Right lobe of liver (tissue), 6 donors: ENCODE measurements at regions not wholly inside any gene's neighbourhood (a gene's known extent, or its start where the extent isn't known, plus 50 kb on each side); places are given as distances from the start of the nearest gene placed in this dataset.

ENCODE experiments used
- ATAC-seq, 4 donors: fragments of 200-7000 bp; cut with Tn5 transposase; one replicate each; pipeline ENCODE4 v1.9.1; 2020; ENCODE audit warnings: mild to moderate bottlenecking in 4 of 4, moderate library complexity in 4 of 4
- DNase-seq, 3 donors: peaks; one replicate each; pipeline ENCODE4 v3.0.0-alpha.2; 2020
- H3K27ac ChIP-seq, 3 donors: fragments of 200-600 bp; one replicate each; pipeline ENCODE4 v1.8.0; 2022
- H3K27me3 ChIP-seq, 2 donors: fragments of 200-600 bp; one replicate each; pipeline ENCODE4 v1.8.0; 2022
- H3K36me3 ChIP-seq, 4 donors: fragments of 200-600 bp; sonication (generic) in 1 of 4; one replicate each; pipeline versions ENCODE4 v1.5.1 to v1.8.0; 2017 to 2022; ENCODE audit warnings: control low read depth in 1 of 4
- H3K4me1 ChIP-seq, 4 donors: fragments of 200-600 bp; sonication (generic) in 1 of 4; one replicate each; pipeline versions ENCODE4 v1.5.1 to v1.8.0; 2017 to 2022; ENCODE audit warnings: control low read depth in 1 of 4
- H3K4me3 ChIP-seq, 3 donors: fragments of 200-600 bp; one replicate each; pipeline ENCODE4 v1.8.0; 2022
- H3K9me3 ChIP-seq, 4 donors: fragments of 200-600 bp; sonication (generic) in 1 of 4; one replicate each; pipeline versions ENCODE4 v1.5.1 to v1.8.0; 2017 to 2022; ENCODE audit warnings: control low read depth in 1 of 4
- POLR2A ChIP-seq: fragments of 450-650 bp; IDR thresholded peaks from one replicate; pipeline ENCODE4 v1.6.1; 2017; ENCODE audit warnings: antibody characterized with exemption, mild to moderate bottlenecking
- WGBS: methylation state at CpG from one replicate; pipeline ENCODE4 v1.1.6; 2018; ENCODE audit warnings: low coverage, low lambda C conversion rate; ENCODE audit not compliant: insufficient coverage; ENCODE audit errors: missing lambda C conversion rate; 5-methylcytosine and 5-hydroxymethylcytosine counted together
- intact Hi-C, 2 donors: fragments of 100-400 bp; cut with DNase I; formaldehyde crosslinking; loops; one replicate each; pipeline versions ENCODE4 v1.11.2 to v1.14.1; 2022
- TF ChIP-seq, protein P1 (sequence below), 4 donors: fragments of 200-600 bp in 3 of 4; fragments of 450-650 bp in 1 of 4; IDR thresholded peaks; one replicate each; pipeline versions ENCODE4 v1.5.1 to v1.8.0; 2016 to 2022; ENCODE audit warnings: antibody characterized with exemption in 4 of 4, mild to moderate bottlenecking in 2 of 4
- donor health status: DM: no; HTN: yes; CAD: no.
- donor health status: DM: no; HTN: no; CAD: no.
- donor health status: DM: no; HTN: no; CAD: no.
- donor health status: DM: no; HTN: yes; CAD: no.
- donor health status: DM: no; HTN: yes; CAD: no.

DNA sequence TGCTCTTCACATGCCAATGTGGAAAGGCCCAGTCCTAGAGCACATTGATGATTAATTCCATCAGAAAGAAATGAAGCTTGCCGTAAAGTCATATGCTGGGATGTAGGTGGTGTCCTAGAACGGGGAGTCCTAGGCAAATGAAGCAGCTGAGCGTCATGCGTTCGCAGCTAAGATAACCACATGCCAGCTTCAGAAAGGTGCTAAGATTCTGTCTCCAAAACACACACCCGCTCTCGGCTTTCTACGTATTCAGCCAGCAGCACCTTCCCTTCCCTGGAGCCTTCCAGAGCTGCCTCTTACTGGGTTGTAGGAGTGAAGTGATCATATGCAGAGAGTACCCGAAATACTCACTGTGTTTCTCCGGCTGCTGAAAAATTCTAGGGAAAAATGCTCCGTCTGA is 421.6 kb upstream of the ID2 start:
- intact Hi-C loops, result no loop called here

DNA sequence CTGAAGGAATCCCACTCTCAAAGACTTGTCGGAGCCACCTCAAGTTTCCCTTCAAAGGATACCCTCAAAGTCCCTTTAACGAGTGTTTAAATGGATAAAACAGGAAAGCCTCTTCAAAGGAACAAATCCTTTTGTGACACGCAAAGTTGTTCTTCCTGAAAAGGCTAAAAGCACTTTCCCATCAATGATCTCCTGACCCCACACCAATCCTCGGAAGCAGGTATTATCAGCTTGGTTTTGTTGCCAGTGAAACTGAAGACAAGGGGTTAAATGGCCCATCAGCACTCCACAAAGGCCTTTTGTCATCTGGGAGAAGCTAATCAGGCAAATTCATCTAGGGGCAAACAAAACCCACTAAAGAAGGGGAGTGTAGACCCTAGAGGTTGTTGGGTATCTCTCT is 418.0 kb upstream of the ID2 start:
- TF ChIP-seq, protein P1, sequence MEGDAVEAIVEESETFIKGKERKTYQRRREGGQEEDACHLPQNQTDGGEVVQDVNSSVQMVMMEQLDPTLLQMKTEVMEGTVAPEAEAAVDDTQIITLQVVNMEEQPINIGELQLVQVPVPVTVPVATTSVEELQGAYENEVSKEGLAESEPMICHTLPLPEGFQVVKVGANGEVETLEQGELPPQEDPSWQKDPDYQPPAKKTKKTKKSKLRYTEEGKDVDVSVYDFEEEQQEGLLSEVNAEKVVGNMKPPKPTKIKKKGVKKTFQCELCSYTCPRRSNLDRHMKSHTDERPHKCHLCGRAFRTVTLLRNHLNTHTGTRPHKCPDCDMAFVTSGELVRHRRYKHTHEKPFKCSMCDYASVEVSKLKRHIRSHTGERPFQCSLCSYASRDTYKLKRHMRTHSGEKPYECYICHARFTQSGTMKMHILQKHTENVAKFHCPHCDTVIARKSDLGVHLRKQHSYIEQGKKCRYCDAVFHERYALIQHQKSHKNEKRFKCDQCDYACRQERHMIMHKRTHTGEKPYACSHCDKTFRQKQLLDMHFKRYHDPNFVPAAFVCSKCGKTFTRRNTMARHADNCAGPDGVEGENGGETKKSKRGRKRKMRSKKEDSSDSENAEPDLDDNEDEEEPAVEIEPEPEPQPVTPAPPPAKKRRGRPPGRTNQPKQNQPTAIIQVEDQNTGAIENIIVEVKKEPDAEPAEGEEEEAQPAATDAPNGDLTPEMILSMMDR (IDR thresholded peaks at IDR 0.05), result no peak
- no peak for TF ChIP-seq POLR2A

More for the DNA sequence above, 421.6 kb upstream of the ID2 start:
- no peaks in the 10 kb centered on the region for H3K27me3 ChIP-seq
- no peak for TF ChIP-seq POLR2A
- TF ChIP-seq, protein P1 (IDR thresholded peaks at IDR 0.05), result no peak
- ATAC-seq, result no peak
- no peak overlapping the region for H3K4me3 ChIP-seq
- 74% methylated on average over 8 of the region's 11 CpGs for WGBS
- no peaks in the 10 kb centered on the region for H3K9me3 ChIP-seq
- no peak for DNase-seq
- H3K27ac ChIP-seq, result no peak overlapping the region
- H3K36me3 ChIP-seq, result no peaks in the 10 kb centered on the region
- peaks cover 0 to 3% (median 0%) of the 10 kb centered on the region in 4 donors for H3K4me1 ChIP-seq

DNA sequence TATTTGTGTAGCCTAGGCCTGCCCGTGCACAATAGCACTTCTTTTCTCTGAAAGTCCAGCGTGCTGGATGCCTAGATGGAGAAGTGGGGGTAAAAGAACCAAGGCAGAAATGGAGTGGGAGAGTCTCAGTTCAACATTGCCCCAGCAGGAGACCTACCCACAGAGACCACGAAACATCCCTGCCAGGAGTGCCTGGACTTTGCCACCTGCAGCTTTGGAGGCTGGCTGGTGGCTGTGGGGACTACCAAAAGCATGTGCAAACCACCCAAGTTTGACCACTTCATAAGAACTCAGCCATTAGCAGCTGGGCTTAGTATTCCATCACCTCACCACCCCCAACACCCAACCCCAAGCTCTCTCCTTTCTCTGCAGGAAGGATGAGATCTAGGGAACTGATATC is 416.9 kb upstream of the ID2 start:
- Histone ChIP-seq H3K9me3 (no peaks in the 10 kb centered on the region), H3K36me3 (no peaks in the 10 kb centered on the region), H3K27me3 (no peaks in the 10 kb centered on the region), H3K4me3 (no peak overlapping the region), H3K27ac (no peak overlapping the region), H3K4me1 (peaks cover 0 to 3% (median 0%) of the 10 kb centered on the region in 4 donors)
- 76% methylated on average over 3 of the region's 3 CpGs for WGBS
- TF ChIP-seq POLR2A, result no peak
- TF ChIP-seq, protein P1 (IDR thresholded peaks at IDR 0.05), result no peak
- DNase-seq (no peak), ATAC-seq (no peak)
- intact Hi-C loops, result no loop called here

More for the DNA sequence above, 418.0 kb upstream of the ID2 start:
- H3K9me3 ChIP-seq, result no peaks in the 10 kb centered on the region
- no peak overlapping the region for H3K4me3 ChIP-seq
- WGBS, result 60% methylated on average over 3 of the region's 4 CpGs
- peaks cover 0 to 3% (median 0%) of the 10 kb centered on the region in 4 donors for H3K4me1 ChIP-seq
- H3K27ac ChIP-seq, result no peak overlapping the region
- H3K36me3 ChIP-seq, result no peaks in the 10 kb centered on the region
- H3K27me3 ChIP-seq, result no peaks in the 10 kb centered on the region
- no peak for ATAC-seq
- no peak for DNase-seq
- intact Hi-C loops, result no loop called here

DNA sequence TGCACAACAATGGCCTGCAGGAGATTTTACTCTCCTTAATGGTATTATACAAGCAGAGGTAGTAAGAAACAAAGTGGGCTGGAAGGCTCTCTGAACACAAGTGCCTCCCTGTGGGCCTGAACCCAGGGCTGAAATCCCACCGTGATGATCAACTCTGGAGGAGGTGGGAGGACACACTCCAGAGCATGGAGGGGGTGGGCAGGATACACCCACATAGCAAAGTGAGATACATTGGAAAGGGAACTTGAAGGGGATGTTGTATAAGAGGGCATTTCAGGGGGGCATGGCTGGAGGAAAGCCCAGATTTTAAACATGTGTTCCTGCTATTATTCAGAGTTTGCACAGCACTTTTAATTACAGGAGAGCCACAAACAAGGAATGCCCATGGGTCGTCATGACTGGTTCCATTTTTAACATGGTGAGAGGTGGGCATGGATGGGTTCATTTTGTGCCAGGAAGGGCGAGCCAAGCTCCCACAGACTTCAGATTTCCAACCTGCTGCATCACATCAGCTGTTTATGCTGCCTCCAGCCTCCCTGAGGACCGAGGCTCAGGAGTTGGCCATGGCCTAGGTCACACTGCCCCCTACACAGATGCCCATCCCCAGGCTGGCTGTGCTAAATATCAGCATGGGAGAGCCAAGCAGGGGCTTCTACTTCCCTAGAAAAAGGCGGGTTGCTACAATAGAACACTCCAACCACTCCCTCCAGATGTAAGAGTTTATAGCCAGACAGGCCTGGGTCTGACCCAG is 416.2 kb upstream of the ID2 start:
- Histone ChIP-seq H3K9me3 (no peaks in the 10 kb centered on the region), H3K4me1 (peaks cover 0 to 3% (median 0%) of the 10 kb centered on the region in 4 donors), H3K27me3 (no peaks in the 10 kb centered on the region), H3K27ac (no peak overlapping the region), H3K36me3 (no peaks in the 10 kb centered on the region), H3K4me3 (no peak overlapping the region)
- TF ChIP-seq POLR2A, result no peak
- TF ChIP-seq, protein P1 (IDR thresholded peaks at IDR 0.05), result no peak
- DNase-seq (no peak), ATAC-seq (no peak)
- intact Hi-C loops, result no loop called here
- 75% methylated on average over 1 of the region's 5 CpGs for WGBS
